ENCODE measurements at regions not wholly inside any gene's neighbourhood (a gene's known extent, or its start where the extent isn't known, plus 50 kb on each side); places are given as distances from the start of the nearest gene placed in this dataset.

DNA sequence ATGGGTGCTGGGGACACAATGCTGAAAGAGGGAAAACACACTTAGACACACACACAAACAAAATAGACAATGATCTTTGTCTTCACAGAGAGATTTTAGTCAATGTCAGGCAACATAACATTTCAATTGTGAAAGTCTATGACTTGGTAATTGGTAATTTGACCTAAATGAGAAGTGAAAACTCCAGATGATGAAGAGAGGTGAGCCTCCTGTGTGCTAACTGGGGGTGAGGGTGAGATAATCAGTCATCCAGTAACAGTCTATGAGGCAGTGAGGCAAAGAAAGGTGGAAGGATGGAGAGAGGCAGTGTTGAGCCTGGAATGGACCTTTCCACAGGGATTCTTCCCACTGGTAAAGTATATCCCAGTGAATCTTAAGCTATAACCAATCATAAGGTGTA is 744.2 kb downstream of the MAFB start:
- no peaks in the 10 kb centered on the region for H3K27me3 ChIP-seq (ENCODE audit: control insufficient read depth in 1 of 2, insufficient read depth in 2 of 2, low read length in 2 of 2)
- no peaks in the 10 kb centered on the region for H3K36me3 ChIP-seq (ENCODE audit: insufficient read depth, low read length)
- Mint-ChIP-seq H3K4me1 (ENCODE audit: low read depth) (no peaks in the 10 kb centered on the region), H3K9me3 (no peaks in the 10 kb centered on the region), H3K4me3 (no peak overlapping the region), H3K27ac (no peak overlapping the region), H3K27me3 (peaks cover 7% of the 10 kb centered on the region), H3K36me3 (ENCODE audit: low read depth) (no peaks in the 10 kb centered on the region)
- POLR2A ChIA-PET: no interaction called here
- CTCF ChIA-PET: no interaction called here
- DNase-seq: no peak
- intact Hi-C loops (cut with DNase I, micrococcal nuclease): no loop called here
- H3K9me3 ChIP-seq (ENCODE audit: control insufficient read depth in 1 of 2, insufficient read depth in 1 of 2, low read length in 2 of 2): no peaks in the 10 kb centered on the region
- TF ChIP-seq, protein P1, sequence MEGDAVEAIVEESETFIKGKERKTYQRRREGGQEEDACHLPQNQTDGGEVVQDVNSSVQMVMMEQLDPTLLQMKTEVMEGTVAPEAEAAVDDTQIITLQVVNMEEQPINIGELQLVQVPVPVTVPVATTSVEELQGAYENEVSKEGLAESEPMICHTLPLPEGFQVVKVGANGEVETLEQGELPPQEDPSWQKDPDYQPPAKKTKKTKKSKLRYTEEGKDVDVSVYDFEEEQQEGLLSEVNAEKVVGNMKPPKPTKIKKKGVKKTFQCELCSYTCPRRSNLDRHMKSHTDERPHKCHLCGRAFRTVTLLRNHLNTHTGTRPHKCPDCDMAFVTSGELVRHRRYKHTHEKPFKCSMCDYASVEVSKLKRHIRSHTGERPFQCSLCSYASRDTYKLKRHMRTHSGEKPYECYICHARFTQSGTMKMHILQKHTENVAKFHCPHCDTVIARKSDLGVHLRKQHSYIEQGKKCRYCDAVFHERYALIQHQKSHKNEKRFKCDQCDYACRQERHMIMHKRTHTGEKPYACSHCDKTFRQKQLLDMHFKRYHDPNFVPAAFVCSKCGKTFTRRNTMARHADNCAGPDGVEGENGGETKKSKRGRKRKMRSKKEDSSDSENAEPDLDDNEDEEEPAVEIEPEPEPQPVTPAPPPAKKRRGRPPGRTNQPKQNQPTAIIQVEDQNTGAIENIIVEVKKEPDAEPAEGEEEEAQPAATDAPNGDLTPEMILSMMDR (IDR thresholded peaks at IDR 0.05): no peak
- no peaks in the 10 kb centered on the region for H3K4me1 ChIP-seq (ENCODE audit: insufficient read depth, low read length)
- no peak overlapping the region for H3K4me3 ChIP-seq (ENCODE audit: low read length)
- no peak overlapping the region for H3K27ac ChIP-seq (ENCODE audit: low read depth in 1 of 2, low read length in 2 of 2)
- no peak for ATAC-seq (ENCODE audit: poor library complexity)

DNA sequence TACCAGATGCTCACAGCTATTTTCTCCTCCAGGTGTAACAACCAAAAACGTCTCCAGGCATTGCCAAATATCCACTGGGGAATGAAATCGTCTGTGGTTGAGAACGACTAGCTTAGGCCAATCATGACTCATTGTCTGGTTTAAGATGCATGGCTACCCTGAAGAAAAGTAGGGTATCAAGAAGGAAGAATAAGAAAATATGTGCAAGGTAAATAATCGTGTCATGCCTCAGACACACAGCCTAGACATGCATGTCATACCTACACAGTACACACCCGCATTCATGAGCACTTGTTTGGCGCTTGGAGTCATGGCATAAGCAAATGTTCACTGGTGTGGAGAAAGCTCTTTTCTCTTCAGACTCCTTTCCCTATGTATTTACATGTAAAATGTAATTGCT is 745.7 kb downstream of the MAFB start:
- CTCF ChIA-PET: no interaction called here
- Histone ChIP-seq H3K27me3 (ENCODE audit: control insufficient read depth in 1 of 2, insufficient read depth in 2 of 2, low read length in 2 of 2) (no peaks in the 10 kb centered on the region), H3K27ac (ENCODE audit: low read depth in 1 of 2, low read length in 2 of 2) (no peak overlapping the region), H3K4me3 (ENCODE audit: low read length) (no peak overlapping the region), H3K36me3 (ENCODE audit: insufficient read depth, low read length) (no peaks in the 10 kb centered on the region), H3K4me1 (ENCODE audit: insufficient read depth, low read length) (no peaks in the 10 kb centered on the region), H3K9me3 (ENCODE audit: control insufficient read depth in 1 of 2, insufficient read depth in 1 of 2, low read length in 2 of 2) (no peaks in the 10 kb centered on the region)
- intact Hi-C loops (cut with DNase I, micrococcal nuclease): no loop called here
- H3K36me3 Mint-ChIP-seq (ENCODE audit: low read depth): no peaks in the 10 kb centered on the region
- peaks cover 2% of the 10 kb centered on the region for H3K9me3 Mint-ChIP-seq
- H3K4me3 Mint-ChIP-seq: no peak overlapping the region
- TF ChIP-seq, protein P1 (IDR thresholded peaks at IDR 0.05): no peak
- H3K4me1 Mint-ChIP-seq (ENCODE audit: low read depth): no peaks in the 10 kb centered on the region
- DNase-seq (no peak), ATAC-seq (ENCODE audit: poor library complexity) (no peak)
- H3K27me3 Mint-ChIP-seq: peaks cover 7% of the 10 kb centered on the region
- POLR2A ChIA-PET: no interaction called here
- H3K27ac Mint-ChIP-seq: no peak overlapping the region

DNA sequence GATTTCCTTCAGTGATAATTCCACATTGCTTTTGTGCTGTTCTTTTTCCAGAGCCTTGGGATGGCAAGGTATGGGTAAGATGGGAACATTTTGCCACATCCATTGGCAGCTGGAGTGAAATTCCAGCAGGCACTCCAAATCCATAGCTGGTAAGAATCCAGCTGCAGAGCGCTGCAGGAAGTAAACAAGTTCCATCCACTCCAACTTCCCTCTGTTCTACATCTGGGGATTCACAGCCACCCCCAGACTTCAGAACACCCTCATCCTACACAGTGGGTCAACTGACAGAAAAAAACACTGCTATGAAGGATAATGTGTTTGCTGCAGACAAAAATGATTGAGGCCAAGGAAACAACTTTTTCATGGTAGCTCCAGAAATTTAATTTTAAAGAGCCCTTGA is 747.8 kb downstream of the MAFB start:
- DNase-seq (no peak), ATAC-seq (ENCODE audit: poor library complexity) (no peak)
- Histone ChIP-seq H3K4me1 (ENCODE audit: insufficient read depth, low read length) (no peaks in the 10 kb centered on the region), H3K4me3 (ENCODE audit: low read length) (no peak overlapping the region), H3K36me3 (ENCODE audit: insufficient read depth, low read length) (no peaks in the 10 kb centered on the region), H3K9me3 (ENCODE audit: control insufficient read depth in 1 of 2, insufficient read depth in 1 of 2, low read length in 2 of 2) (no peaks in the 10 kb centered on the region), H3K27me3 (ENCODE audit: control insufficient read depth in 1 of 2, insufficient read depth in 2 of 2, low read length in 2 of 2) (no peaks in the 10 kb centered on the region), H3K27ac (ENCODE audit: low read depth in 1 of 2, low read length in 2 of 2) (no peak overlapping the region)
- CTCF ChIA-PET: no interaction called here
- Mint-ChIP-seq H3K9me3 (peaks cover 2% of the 10 kb centered on the region), H3K36me3 (ENCODE audit: low read depth) (no peaks in the 10 kb centered on the region), H3K27ac (no peak overlapping the region), H3K27me3 (peaks cover 7% of the 10 kb centered on the region), H3K4me3 (no peak overlapping the region), H3K4me1 (ENCODE audit: low read depth) (no peaks in the 10 kb centered on the region)
- intact Hi-C loops (cut with DNase I, micrococcal nuclease): no loop called here
- TF ChIP-seq, protein P1 (IDR thresholded peaks at IDR 0.05): no peak
- POLR2A ChIA-PET: no interaction called here
